Activated CD8-positive, alpha-beta memory T cell treated with anti-CD3 and anti-CD28 coated beads, Interleukin-2, amount 50 U/mL, for 1 hour (primary cell): ENCODE measurements at regions not wholly inside any gene's neighbourhood (a gene's known extent, or its start where the extent isn't known, plus 50 kb on each side); places are given as distances from the start of the nearest gene placed in this dataset.

ENCODE experiments used
- DNase-seq: peaks from one replicate; pipeline ENCODE4 v3.0.0-alpha.2; 2020; ENCODE audit errors: extremely low read depth

- DNase-seq = no peak
Observed at GRCh38 chr4:108567831-108568230, 52.5 kb upstream of the RPL34 start.

DNA sequence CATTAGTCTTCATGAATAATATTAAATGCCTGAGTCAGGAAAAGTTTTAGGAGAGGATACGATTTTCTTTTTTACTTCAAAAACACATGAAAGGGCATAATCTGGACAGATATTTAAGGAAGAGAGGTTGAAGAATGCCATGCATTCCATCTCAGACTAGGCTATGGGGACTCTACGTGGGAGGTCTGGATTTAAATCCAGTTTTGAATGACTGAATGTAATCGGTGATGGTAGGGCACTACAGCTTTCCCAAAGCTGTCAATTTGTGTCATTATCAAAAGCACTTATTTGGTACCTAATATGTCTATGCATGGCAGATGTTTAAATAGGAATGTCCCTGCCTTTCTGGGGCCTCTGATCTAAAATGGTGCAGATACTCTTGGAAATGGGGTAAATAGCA is 59.3 kb upstream of the RPL34 start:
- no peak for DNase-seq

DNA sequence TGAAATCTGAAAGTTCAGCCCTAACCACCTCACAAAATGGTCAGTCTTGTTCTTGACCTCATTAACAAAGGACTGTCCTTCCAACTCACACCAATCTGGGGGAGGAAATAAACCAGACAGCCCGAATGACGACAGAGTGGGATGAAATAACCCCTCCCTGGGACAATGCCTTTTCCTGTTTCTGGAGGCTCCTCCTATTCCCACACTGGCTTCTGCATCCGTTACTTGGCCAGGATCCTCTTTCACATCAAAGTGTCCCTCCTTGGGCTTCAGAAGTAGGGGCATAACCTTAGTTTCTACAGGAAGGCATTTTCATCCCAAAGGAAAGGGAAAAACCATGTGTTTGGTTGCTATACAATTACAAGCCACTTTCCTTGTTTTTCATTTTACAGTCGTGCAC is 59.8 kb upstream of the RPL34 start:
- DNase-seq = no peak

- no peak for DNase-seq
Observed at GRCh38 chr4:108559911-108560310, 60.5 kb upstream of the RPL34 start.

DNA sequence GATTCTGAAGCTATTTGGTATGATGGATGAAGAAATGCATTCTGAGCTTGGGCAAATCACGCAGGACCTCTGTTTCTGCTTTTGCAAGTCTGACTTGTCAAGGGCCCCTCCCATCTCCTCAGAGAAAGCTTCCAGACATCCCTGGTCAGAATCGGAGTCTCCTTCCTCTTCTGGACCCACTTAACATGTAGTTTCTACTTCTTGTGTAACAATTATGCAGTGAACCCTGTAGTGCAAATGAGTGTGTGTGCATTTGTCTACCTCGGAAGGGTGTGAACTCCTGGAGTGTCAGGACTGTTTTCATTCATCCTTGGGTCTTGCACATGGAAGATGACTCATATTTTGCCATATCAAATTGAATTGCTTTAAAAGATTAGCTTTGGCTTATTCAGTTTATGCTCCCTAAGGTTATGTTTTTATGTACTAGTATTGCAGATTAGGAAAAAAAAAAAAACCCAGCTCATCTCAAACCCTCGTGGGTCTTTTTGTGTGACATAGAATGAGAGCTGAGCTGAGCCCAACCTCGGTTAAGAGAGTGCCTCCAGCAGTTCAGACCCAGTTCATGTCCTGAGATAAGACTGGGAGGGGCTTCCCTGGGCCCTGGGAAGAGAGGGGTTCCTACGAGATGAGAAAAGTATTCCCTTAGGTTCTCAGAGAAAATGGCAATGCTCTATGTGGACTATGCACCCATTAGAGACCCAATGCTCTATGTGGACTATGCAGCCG is 61.1 kb upstream of the RPL34 start:
- DNase-seq = no peak

DNA sequence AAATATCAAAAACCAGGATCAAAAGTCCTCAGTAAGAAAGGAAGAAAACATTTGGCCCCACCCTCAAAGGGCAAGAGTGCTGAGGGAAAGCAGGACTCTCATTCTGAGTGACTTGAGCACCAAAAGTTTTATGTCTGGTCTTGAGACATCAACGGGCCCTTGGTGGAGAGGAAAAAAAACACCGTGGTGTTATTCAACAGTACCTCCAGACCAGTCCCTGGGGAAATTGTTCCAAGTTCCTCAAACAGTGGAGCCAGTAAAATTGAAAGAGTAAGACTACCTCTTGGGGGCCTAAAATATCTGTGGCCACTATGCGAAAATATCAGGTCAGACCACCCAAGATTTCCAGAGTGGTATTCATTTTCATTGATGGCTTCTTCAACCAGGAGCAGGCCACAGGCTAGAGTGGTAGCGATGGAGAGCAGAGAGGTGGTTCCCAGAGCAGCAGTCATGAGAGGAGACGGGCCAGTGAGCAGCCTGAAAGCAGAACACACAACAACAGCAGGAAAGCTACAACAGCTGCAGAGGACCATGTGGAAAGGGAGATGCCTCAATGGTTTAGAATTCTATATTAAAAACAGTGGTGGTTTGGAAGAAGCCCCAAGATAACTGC is 63.7 kb upstream of the RPL34 start:
- DNase-seq = no peak

GRCh38 chr4:108556166-108556565 is 64.2 kb upstream of the RPL34 start:
- no peak for DNase-seq

- DNase-seq = no peak
Observed at GRCh38 chr4:108555701-108556100, 64.7 kb upstream of the RPL34 start.

- no peak for DNase-seq
Observed at GRCh38 chr4:108547682-108548081, 72.7 kb upstream of the RPL34 start.

DNA sequence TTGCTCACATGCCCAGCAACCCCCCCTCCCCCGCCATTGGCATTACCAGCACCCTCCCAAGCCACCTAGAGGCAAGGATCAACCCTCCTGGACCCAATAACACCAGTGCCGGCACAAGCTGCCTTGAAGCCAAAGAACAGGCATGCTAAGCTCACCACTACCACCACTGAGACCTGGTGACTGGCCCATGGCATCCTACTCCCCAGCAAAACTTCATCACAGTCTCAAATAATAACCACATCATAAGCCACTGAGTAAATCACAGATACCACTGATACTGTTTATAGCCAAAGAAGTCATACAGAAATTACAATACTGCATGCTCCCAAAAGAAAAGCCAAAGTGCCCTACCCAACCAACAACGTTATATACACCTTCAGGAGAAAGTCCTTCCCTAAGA is 73.6 kb upstream of the RPL34 start:
- DNase-seq = no peak

- no peak for DNase-seq
Observed at GRCh38 chr4:108544481-108544880, 75.9 kb upstream of the RPL34 start.

DNA sequence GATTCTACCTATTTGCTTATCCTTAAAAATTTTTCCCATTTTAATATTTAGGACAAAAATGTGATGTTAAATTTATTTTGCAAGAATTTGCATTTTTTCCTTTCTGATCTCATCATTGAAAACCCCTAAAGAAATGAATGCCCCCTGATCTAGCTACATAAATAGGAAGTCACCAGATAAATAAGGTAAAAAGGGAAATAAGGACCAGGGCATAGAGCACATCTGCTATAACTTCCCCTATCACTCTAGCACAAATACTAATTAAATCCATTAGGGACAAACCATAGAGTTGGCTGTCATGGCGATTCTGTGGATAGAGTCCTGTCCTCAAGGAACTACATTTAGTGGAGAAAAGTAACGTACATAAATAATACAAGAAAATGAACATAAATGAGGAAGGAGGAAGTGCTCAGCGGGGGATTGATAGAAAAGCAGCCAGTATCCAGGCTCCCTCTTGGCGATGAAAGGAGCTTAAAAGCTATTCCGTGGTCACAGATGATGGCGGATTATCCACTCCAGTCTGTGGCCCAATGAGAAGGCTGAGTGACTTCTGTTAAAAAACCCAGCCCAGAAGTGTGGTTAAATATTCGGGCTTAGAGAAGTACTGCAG is 76.9 kb upstream of the RPL34 start:
- DNase-seq = no peak

DNA sequence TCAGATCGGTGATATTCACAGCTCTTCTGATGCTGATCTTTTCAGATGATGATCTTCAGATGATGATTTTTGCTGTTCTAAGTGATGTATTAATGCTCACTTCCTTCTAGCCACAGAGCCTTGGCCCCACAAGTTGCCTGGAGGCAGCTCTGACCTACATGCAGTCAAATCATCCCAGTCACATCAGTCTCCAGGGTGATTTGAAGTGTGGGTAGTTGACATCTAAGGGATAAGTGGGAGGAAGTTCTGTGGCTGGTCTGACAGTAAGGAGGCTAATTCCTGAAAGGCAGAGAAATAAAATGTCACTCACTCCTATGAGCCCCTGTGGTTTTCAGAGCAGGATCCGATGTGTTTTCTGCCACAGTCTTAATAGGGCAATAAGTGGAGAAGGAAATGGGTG is 79.8 kb upstream of the RPL34 start:
- no peak for DNase-seq

DNA sequence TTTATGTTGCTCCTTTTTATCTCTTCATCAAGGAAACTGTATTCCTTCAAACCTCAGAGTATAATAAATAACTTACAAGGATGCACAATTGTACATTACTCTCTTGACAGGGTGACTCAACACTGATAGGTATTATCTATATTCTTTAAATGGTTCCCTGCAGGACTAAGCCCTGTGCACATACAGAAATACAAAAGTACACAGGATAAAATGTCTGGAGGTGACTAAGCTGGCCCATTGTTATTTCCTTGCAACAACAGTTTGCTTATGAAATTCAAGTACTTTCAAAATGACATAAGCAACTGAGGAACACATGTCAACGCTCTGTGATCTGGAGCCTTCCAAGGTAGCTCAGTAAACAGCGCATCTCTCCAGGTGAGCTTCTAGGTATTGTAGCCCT is 83.8 kb upstream of the RPL34 start:
- DNase-seq = no peak

- no peak for DNase-seq
Observed at GRCh38 chr4:108535757-108536156, 84.6 kb upstream of the RPL34 start.

DNA sequence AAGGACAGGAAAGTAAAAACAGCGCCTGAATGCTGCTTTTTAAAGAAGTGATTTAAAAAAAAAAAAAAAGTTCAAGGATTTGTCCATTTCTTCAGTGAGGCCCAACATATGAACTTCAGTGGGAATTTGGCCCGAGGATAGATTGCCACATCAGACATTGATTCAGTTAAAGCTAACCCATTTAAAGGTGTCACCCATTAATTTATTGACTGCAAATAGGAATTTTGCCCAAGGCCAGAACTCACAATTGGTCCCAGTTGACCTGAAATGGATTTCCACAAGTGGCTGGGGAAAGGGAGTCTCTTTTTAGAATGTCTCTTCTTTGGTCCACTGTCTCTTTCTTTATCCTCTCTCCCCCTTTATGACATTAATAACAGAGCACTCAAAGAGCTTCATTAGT is 86.5 kb upstream of the RPL34 start:
- no peak for DNase-seq

- no peak for DNase-seq
Observed at GRCh38 chr4:108533245-108533844, 87.0 kb upstream of the RPL34 start.

DNA sequence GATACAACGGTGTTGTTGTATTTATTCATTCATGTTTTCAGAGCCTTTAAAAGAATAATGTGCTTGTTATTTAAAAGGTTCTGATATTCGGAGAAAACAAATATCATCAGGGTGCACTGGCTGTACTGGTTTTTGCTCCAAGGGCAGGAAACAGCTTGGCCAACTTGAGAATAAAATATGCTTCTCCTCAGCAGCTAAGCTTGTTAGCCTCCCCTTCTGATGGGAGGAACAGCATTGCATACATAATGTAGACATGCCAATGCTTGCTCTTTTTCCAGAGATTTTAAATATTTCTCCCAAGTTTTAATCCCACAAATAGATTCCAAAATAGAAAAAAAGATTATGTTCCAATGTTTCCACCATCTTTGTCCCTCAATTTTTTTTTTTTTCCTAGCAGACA is 87.6 kb upstream of the RPL34 start:
- DNase-seq = no peak

DNA sequence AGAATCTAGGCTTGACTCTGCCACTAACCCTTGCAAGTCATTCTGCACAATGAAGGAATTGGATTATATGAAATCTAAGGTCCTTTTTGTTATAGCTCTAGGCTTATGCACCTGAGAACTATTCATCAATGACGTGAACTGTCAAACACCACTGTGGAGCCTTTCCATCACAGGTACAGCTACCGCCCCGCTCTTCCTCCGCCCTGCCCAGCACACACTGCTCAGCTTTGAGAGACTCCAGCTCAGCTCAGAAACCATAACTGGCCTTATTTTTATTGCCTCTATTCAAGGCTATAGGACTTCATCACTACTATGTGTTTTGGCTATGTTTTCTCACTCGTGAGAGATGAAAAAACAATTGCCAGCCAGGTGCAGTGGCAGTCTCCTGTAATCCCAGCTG is 88.2 kb upstream of the RPL34 start:
- DNase-seq = no peak

- no peak for DNase-seq
Observed at GRCh38 chr4:108531461-108531860, 88.9 kb upstream of the RPL34 start.

GRCh38 chr4:108529984-108530905 is 90.1 kb upstream of the RPL34 start:
- no peak for DNase-seq

DNA sequence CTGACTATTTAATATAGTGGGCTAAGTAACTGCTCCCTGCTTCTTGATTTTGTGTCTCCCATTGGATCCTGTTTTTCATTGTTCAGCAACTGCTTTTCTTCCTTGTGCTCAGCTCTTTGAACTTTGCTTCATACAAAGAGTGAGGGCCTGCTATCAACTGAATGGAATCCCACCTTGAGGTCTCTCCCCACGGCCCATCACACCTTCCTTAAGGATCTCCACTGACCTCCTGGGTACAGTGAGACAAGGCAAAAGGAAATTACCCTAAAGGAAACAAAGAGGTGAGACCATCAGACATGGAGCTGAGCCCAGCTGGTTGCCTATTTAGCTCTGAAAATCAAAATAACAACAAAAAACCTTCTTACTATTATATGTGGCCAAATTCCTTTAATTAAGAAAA is 91.3 kb upstream of the RPL34 start:
- no peak for DNase-seq
